Ectodermal cell (in vitro differentiated cells): ENCODE measurements at regions not wholly inside any gene's neighbourhood (a gene's known extent, or its start where the extent isn't known, plus 50 kb on each side); places are given as distances from the start of the nearest gene placed in this dataset.

Experiments used
- H3K27ac ChIP-seq: 2 replicates; pipeline ENCODE4 v1.7.0; 2013; ENCODE audit warnings: mild to moderate bottlenecking, low read depth, low read length; ENCODE audit not compliant: insufficient read depth, poor library complexity, severe bottlenecking
- H3K27me3 ChIP-seq: 2 replicates; pipeline ENCODE4 v1.7.0; 2013; ENCODE audit warnings: mild to moderate bottlenecking, low read length; ENCODE audit not compliant: insufficient read depth, control insufficient read depth, poor library complexity, severe bottlenecking
- H3K36me3 ChIP-seq: one replicate; pipeline ENCODE4 v1.7.0; 2013; ENCODE audit warnings: low read length; ENCODE audit not compliant: control insufficient read depth, insufficient read depth
- H3K4me1 ChIP-seq: one replicate; pipeline ENCODE4 v1.7.0; 2013; ENCODE audit warnings: low read length; ENCODE audit not compliant: control insufficient read depth, insufficient read depth
- H3K4me3 ChIP-seq: 2 replicates; pipeline ENCODE4 v1.7.0; 2013; ENCODE audit warnings: low read depth, low read length, control low read depth; ENCODE audit not compliant: insufficient read depth
- H3K9me3 ChIP-seq: 2 replicates; pipeline ENCODE4 v1.7.0; 2013; ENCODE audit warnings: mild to moderate bottlenecking, low read length, moderate library complexity; ENCODE audit not compliant: control insufficient read depth
- WGBS, 2 experiments: methylation state at CpG; one replicate each; pipeline ENCODE4 v1.1.7; 2013; ENCODE audit warnings: missing lambda C conversion rate in 2 of 2; 5-methylcytosine and 5-hydroxymethylcytosine counted together

GRCh38 chr6:68326762-68327161 lies 308.3 kb upstream of the ADGRB3 start:
- H3K27ac ChIP-seq = no peak overlapping the region
- H3K4me1 ChIP-seq = no peaks in the 10 kb centered on the region
- no peaks in the 10 kb centered on the region for H3K9me3 ChIP-seq
- H3K4me3 ChIP-seq = no peak overlapping the region
- WGBS, 2 experiments = 87 to 92% methylated on average over 4 of the region's 4 CpGs
- no peaks in the 10 kb centered on the region for H3K27me3 ChIP-seq
- no peaks in the 10 kb centered on the region for H3K36me3 ChIP-seq

DNA sequence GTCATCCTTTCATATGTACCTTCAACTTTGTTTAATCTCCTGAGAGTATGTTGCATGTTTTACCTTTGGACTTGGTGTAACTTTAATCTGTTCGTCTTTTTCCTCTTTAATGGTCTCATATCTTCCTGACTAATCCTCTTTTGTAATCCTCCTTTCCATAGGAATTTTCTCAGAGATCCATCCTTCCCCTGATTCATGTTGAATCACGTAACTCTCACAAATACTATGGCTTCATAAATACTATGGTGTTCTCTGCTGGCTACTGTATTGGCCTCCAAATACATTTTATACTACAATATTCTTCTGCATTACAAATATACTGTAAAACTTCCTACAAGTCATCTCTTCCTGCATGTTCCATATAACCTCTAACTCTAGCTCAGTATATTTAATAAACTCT lies 317.7 kb upstream of the ADGRB3 start:
- no peak overlapping the region for H3K4me3 ChIP-seq
- H3K27me3 ChIP-seq = no peaks in the 10 kb centered on the region
- 44 to 45% methylated on average over 2 of the region's 2 CpGs for WGBS, 2 experiments
- no peaks in the 10 kb centered on the region for H3K36me3 ChIP-seq
- no peaks in the 10 kb centered on the region for H3K9me3 ChIP-seq
- H3K27ac ChIP-seq = no peak overlapping the region
- no peaks in the 10 kb centered on the region for H3K4me1 ChIP-seq

DNA sequence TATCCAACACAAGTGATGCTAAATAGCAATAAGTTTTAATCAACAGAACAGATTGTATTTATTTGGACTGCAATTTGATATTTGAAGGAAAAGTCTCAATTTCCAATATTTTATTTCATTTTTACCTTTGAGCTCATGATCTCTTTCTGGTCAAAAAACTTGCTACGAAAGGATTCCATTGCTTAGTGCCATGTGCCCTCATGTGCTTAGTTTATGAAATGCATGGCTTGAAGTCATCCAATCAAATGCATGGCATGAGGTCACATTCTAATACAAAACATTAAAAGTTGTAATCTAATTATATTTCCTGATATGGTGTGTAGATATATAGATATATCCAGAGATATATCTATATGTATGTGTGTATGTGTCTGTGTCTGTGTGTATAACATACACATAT lies 321.2 kb upstream of the ADGRB3 start:
- Histone ChIP-seq H3K9me3 (no peaks in the 10 kb centered on the region), H3K36me3 (no peaks in the 10 kb centered on the region), H3K4me1 (no peaks in the 10 kb centered on the region), H3K27ac (no peak overlapping the region), H3K27me3 (no peaks in the 10 kb centered on the region), H3K4me3 (no peak overlapping the region)
- WGBS, 2 experiments = 41 to 75% methylated on average over 1 of the region's 1 CpG

DNA sequence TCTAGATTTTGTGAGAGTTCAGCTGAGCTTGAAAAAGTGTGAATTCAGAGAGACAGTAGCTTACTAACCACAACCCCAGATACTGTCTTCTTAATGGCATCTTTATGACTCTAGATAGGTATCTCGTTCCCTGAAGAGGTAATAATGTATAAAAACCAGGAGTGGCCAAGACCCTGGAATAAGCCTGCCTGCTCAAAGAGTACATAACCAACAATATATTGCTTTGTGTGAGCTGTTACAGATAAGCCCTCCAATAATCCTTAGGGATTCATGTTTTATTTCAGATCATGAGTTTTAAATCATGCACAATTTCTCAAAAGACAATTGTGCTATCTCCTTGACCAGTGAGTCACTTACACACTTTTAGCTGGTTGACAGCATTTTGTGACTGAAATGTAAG lies 327.8 kb upstream of the ADGRB3 start:
- Histone ChIP-seq H3K36me3 (no peaks in the 10 kb centered on the region), H3K27ac (no peak overlapping the region), H3K27me3 (no peaks in the 10 kb centered on the region), H3K4me3 (no peak overlapping the region), H3K9me3 (no peaks in the 10 kb centered on the region), H3K4me1 (no peaks in the 10 kb centered on the region)
- WGBS, 2 experiments = 75 to 100% methylated on average over 1 of the region's 1 CpG

DNA sequence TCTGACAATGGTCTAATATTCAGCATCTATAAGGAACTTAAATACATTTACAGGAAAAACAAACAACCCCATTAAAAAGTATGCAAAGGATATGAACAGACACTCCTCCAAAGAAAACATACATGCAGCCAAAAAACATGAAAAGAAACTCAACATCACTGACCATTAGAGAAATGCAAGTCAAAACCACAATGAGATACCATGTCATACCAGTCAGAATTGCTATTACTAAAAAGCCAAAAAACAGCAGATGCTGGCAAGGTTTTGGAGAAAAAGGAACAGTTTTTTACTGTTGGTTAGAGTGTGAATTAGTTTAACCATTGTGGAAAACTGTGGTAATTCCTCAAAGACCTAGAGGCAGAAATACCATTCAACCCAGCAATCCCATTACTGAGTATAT lies 339.0 kb upstream of the ADGRB3 start:
- no peak overlapping the region for H3K4me3 ChIP-seq
- no peaks in the 10 kb centered on the region for H3K4me1 ChIP-seq
- no peaks in the 10 kb centered on the region for H3K27me3 ChIP-seq
- no peaks in the 10 kb centered on the region for H3K36me3 ChIP-seq
- H3K9me3 ChIP-seq = no peaks in the 10 kb centered on the region
- no peak overlapping the region for H3K27ac ChIP-seq

- no peak overlapping the region for H3K27ac ChIP-seq
- H3K27me3 ChIP-seq = no peaks in the 10 kb centered on the region
- H3K36me3 ChIP-seq = no peaks in the 10 kb centered on the region
- no peaks in the 10 kb centered on the region for H3K9me3 ChIP-seq
- no peak overlapping the region for H3K4me3 ChIP-seq
- H3K4me1 ChIP-seq = no peaks in the 10 kb centered on the region
- WGBS, 2 experiments = no CpG with 5 or more reads among the region's 1 CpG
These were observed 352.4 kb upstream of the ADGRB3 start for GRCh38 chr6:68282646-68283045.

GRCh38 chr6:68279793-68280557 lies 355.1 kb upstream of the ADGRB3 start:
- no peaks in the 10 kb centered on the region for H3K27me3 ChIP-seq
- WGBS, 2 experiments = 91 to 92% methylated on average over 3 of the region's 3 CpGs
- no peak overlapping the region for H3K4me3 ChIP-seq
- H3K9me3 ChIP-seq = no peaks in the 10 kb centered on the region
- no peaks in the 10 kb centered on the region for H3K4me1 ChIP-seq
- H3K36me3 ChIP-seq = no peaks in the 10 kb centered on the region
- H3K27ac ChIP-seq = no peak overlapping the region

GRCh38 chr6:68273297-68273696 lies 361.8 kb upstream of the ADGRB3 start:
- Histone ChIP-seq H3K27me3 (no peaks in the 10 kb centered on the region), H3K27ac (no peak overlapping the region), H3K4me1 (no peaks in the 10 kb centered on the region), H3K36me3 (no peaks in the 10 kb centered on the region), H3K9me3 (no peaks in the 10 kb centered on the region), H3K4me3 (no peak overlapping the region)

DNA sequence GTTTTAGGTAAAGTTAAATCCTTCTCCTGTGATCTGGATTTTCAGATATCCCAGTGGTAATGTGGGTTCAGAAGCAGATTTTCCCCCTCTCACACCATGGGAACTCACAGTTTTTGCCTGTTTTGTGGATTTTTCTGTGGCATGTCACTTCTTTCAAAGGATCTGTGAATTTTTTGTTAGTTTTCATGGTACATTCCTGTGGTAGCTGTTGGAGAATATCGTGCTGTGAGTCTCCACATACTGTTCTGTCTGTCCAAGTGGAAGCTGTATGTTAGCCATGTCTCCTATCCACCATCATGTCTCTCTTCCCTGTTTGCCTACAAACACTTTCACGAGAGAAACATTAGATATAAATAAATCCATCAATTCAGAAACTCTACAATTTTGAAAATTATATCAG lies 378.7 kb upstream of the ADGRB3 start:
- WGBS, 2 experiments = 43 to 50% methylated on average over 1 of the region's 2 CpGs
- Histone ChIP-seq H3K4me3 (no peak overlapping the region), H3K4me1 (no peaks in the 10 kb centered on the region), H3K9me3 (no peaks in the 10 kb centered on the region), H3K27ac (no peak overlapping the region), H3K36me3 (no peaks in the 10 kb centered on the region), H3K27me3 (no peaks in the 10 kb centered on the region)

DNA sequence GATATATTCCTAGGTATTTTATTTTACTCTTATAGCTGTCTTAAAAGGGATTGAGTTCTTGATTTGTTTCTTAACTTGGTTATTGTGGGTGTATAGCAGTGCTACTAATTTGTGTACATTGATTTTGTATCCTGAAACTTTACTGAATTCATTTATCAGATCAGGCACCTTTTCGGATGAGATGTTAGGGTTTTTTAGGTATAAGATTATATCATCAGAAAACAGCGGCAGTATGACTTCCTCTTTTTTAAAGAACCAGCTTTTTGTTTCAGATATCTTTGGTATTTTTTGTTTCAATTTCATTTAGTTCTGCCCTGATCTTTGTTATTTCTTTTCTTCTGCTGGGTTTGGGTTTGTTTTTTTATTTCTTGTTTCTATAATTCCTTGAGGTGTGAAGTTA lies 382.4 kb upstream of the ADGRB3 start:
- no peaks in the 10 kb centered on the region for H3K9me3 ChIP-seq
- H3K27me3 ChIP-seq = no peaks in the 10 kb centered on the region
- H3K4me3 ChIP-seq = no peak overlapping the region
- no peaks in the 10 kb centered on the region for H3K4me1 ChIP-seq
- H3K27ac ChIP-seq = no peak overlapping the region
- 98 to 100% methylated on average over 2 of the region's 2 CpGs for WGBS, 2 experiments
- no peaks in the 10 kb centered on the region for H3K36me3 ChIP-seq

GRCh38 chr6:68247782-68248181 lies 387.3 kb upstream of the ADGRB3 start:
- no peaks in the 10 kb centered on the region for H3K36me3 ChIP-seq
- H3K27ac ChIP-seq = no peak overlapping the region
- H3K4me1 ChIP-seq = no peaks in the 10 kb centered on the region
- no peak overlapping the region for H3K4me3 ChIP-seq
- no peaks in the 10 kb centered on the region for H3K9me3 ChIP-seq
- H3K27me3 ChIP-seq = no peaks in the 10 kb centered on the region
- 98 to 99% methylated on average over 2 to 3 of the region's 4 CpGs for WGBS, 2 experiments
